ENCODE measurements at regions not wholly inside any gene's neighbourhood (a gene's known extent, or its start where the extent isn't known, plus 50 kb on each side); places are given as distances from the start of the nearest gene placed in this dataset.

- TF ChIP-seq CTCF (IDR thresholded peaks at IDR 0.05; ENCODE audit: low read length) (no peak), EZH2 (IDR thresholded peaks at IDR 0.05; ENCODE audit: borderline replicate concordance, low read length) (no peak)
These were observed 184.4 kb upstream of the FBXL4 start for GRCh38 chr6:99132026-99132635.

Measured in OCI-LY1 (cell line).